ENCODE measurements at regions not wholly inside any gene's neighbourhood (a gene's known extent, or its start where the extent isn't known, plus 50 kb on each side); places are given as distances from the start of the nearest gene placed in this dataset.

DNA sequence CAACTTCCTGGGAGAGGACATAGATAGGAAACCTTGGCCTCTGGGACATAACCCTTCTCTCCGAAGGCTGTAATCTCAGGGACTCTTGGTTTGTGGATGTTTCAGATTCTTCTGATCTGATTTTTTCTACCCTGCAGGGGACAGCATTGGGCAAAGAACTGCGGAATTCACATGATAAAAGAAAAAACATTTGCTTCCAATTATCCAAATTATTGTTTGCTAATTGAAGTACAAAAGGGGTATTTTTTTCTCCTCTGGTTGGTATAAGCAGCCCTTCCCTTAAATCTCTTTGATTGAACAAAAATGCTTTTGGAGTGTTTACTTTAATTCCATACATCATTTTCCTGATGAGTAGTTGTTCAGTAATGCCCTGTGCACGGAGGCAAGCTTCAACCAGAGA lies 251.7 kb upstream of the IRX3 start:
- TF ChIP-seq, protein P1, sequence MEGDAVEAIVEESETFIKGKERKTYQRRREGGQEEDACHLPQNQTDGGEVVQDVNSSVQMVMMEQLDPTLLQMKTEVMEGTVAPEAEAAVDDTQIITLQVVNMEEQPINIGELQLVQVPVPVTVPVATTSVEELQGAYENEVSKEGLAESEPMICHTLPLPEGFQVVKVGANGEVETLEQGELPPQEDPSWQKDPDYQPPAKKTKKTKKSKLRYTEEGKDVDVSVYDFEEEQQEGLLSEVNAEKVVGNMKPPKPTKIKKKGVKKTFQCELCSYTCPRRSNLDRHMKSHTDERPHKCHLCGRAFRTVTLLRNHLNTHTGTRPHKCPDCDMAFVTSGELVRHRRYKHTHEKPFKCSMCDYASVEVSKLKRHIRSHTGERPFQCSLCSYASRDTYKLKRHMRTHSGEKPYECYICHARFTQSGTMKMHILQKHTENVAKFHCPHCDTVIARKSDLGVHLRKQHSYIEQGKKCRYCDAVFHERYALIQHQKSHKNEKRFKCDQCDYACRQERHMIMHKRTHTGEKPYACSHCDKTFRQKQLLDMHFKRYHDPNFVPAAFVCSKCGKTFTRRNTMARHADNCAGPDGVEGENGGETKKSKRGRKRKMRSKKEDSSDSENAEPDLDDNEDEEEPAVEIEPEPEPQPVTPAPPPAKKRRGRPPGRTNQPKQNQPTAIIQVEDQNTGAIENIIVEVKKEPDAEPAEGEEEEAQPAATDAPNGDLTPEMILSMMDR (IDR thresholded peaks at IDR 0.05): no peak
- Histone ChIP-seq H3K4me3 (no peak overlapping the region), H3K9me3 (no peaks in the 10 kb centered on the region), H3K4me1 (no peaks in the 10 kb centered on the region), H3K27ac (no peak overlapping the region), H3K27me3 (ENCODE audit: insufficient read depth in 3 of 3, low read length in 2 of 3) (no peaks in the 10 kb centered on the region), H3K36me3 (ENCODE audit: insufficient read depth in 1 of 2, low read depth in 1 of 2) (no peaks in the 10 kb centered on the region)
- intact Hi-C loops (cut with DNase I): no loop called here
- no peak for DNase-seq
- ATAC-seq: no peak
- 58 to 70% (median 62%) methylated on average over 3 of the region's 3 CpGs for WGBS, 3 donors

- Histone ChIP-seq H3K9me3 (no peaks in the 10 kb centered on the region), H3K27me3 (ENCODE audit: insufficient read depth in 3 of 3, low read length in 2 of 3) (no peaks in the 10 kb centered on the region), H3K27ac (no peak overlapping the region), H3K36me3 (ENCODE audit: insufficient read depth in 1 of 2, low read depth in 1 of 2) (no peaks in the 10 kb centered on the region), H3K4me3 (no peak overlapping the region), H3K4me1 (no peaks in the 10 kb centered on the region)
- intact Hi-C loops (cut with DNase I): no loop called here
- ATAC-seq (no peak), DNase-seq (no peak)
- 94 to 97% (median 95%) methylated on average over 4 of the region's 4 CpGs for WGBS, 3 donors
- TF ChIP-seq, protein P1 (IDR thresholded peaks at IDR 0.05): no peak
Measured at GRCh38 chr16:54533856-54534490, 247.4 kb upstream of the IRX3 start.

DNA sequence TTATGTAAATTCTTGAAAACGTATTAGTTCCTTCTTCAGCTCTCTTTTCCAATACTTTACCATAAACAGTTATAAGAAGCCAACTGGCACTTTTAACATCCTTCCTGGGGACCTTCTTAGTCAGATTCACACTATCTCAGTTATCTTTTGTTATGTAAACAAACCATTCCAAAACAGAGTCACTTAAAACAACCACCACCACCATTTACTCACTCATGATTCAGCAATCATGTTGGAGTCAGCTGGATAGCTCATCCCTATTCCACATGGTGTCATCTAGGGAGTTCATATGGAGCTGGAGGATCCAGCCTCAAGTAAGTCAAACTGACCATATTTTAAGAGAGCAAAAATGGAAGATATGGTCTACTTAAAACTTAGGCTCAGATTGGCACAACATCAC lies 240.3 kb upstream of the IRX3 start:
- 77 to 84% (median 83%) methylated on average over 1 of the region's 1 CpG for WGBS, 3 donors
- intact Hi-C loops (cut with DNase I): no loop called here
- no peak for DNase-seq

DNA sequence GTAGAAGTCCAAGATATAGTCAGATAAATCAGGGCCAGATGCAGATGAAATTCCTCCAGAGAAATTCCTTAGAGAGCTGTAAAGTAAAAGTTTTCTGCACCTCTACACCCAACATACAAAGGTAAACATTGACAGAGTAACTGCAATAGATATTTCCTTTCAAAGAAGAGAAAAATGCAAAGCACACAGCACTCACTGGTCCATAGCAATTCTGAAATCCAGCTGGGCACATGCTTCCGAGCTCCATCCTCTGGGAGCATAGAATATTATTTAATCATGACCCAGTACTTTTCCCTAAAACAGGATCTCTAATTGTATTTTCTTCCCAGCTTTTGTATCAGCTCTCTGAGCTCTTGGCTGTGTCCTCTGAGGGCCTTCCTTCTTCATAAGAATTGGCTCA lies 239.5 kb upstream of the IRX3 start:
- intact Hi-C loops (cut with DNase I): no loop called here
- Histone ChIP-seq H3K27me3 (ENCODE audit: insufficient read depth in 3 of 3, low read length in 2 of 3) (no peaks in the 10 kb centered on the region), H3K4me3 (no peak overlapping the region), H3K27ac (no peak overlapping the region), H3K36me3 (ENCODE audit: insufficient read depth in 1 of 2, low read depth in 1 of 2) (no peaks in the 10 kb centered on the region), H3K4me1 (no peaks in the 10 kb centered on the region), H3K9me3 (no peaks in the 10 kb centered on the region)
- DNase-seq (no peak), ATAC-seq (no peak)
- 83 to 92% (median 83%) methylated on average over 1 of the region's 1 CpG for WGBS, 3 donors
- TF ChIP-seq, protein P1 (IDR thresholded peaks at IDR 0.05): no peak

More for the DNA sequence above, 240.3 kb upstream of the IRX3 start:
- no peaks in the 10 kb centered on the region for H3K27me3 ChIP-seq (ENCODE audit: insufficient read depth in 3 of 3, low read length in 2 of 3)
- H3K9me3 ChIP-seq: no peaks in the 10 kb centered on the region
- no peaks in the 10 kb centered on the region for H3K36me3 ChIP-seq (ENCODE audit: insufficient read depth in 1 of 2, low read depth in 1 of 2)
- ATAC-seq: no peak
- H3K27ac ChIP-seq: no peak overlapping the region
- no peak overlapping the region for H3K4me3 ChIP-seq
- TF ChIP-seq, protein P1 (IDR thresholded peaks at IDR 0.05): no peak
- H3K4me1 ChIP-seq: no peaks in the 10 kb centered on the region

GRCh38 chr16:54525104-54525503 lies 238.5 kb upstream of the IRX3 start:
- no peaks in the 10 kb centered on the region for H3K4me1 ChIP-seq
- TF ChIP-seq, protein P1 (IDR thresholded peaks at IDR 0.05): no peak
- H3K9me3 ChIP-seq: no peaks in the 10 kb centered on the region
- no peak for ATAC-seq
- no peak overlapping the region for H3K4me3 ChIP-seq
- WGBS, 3 donors: 70 to 81% (median 72%) methylated on average over 4 of the region's 4 CpGs
- H3K27ac ChIP-seq: no peak overlapping the region
- H3K36me3 ChIP-seq (ENCODE audit: insufficient read depth in 1 of 2, low read depth in 1 of 2): no peaks in the 10 kb centered on the region
- no peaks in the 10 kb centered on the region for H3K27me3 ChIP-seq (ENCODE audit: insufficient read depth in 3 of 3, low read length in 2 of 3)
- no peak for DNase-seq
- intact Hi-C loops (cut with DNase I): no loop called here

Measured in psoas muscle (tissue), 7 donors.